ENCODE measurements at regions not wholly inside any gene's neighbourhood (a gene's known extent, or its start where the extent isn't known, plus 50 kb on each side); places are given as distances from the start of the nearest gene placed in this dataset.

GRCh38 chr1:163820226-163820625 is 498.5 kb downstream of the NUF2 start:
- POLR2A ChIA-PET: no interaction called here
- no peak overlapping the region for H3K27ac ChIP-seq (ENCODE audit: extremely low read depth, low read depth, low read length)
- no peak for FAIRE-seq

More at GRCh38 chr1:163820226-163820625, 498.5 kb downstream of the NUF2 start:
- Histone ChIP-seq H4K20me1 (replicated peaks; ENCODE audit: control insufficient read depth, insufficient read depth, low read length) (no peaks in the 10 kb centered on the region), H3K4me2 (ENCODE audit: insufficient read depth, low read length) (no peak overlapping the region), H3K9me3 (replicated peaks; ENCODE audit: control insufficient read depth, insufficient read depth, low read depth, low read length) (0 out of 2 replicates have a peak, but pooled peaks cover 2% of the 10 kb centered on the region), H3K27me3 (ENCODE audit: control insufficient read depth in 2 of 2, insufficient read depth in 2 of 2, low read length in 2 of 2) (no peaks in the 10 kb centered on the region), H3K36me3 (ENCODE audit: control insufficient read depth, insufficient read depth, low read length) (no peaks in the 10 kb centered on the region), H3K79me2 (ENCODE audit: control insufficient read depth, insufficient read depth, low read length) (no peaks in the 10 kb centered on the region), H3K4me3 (no peak overlapping the region), H2AFZ (ENCODE audit: low read depth, low read length) (no peak overlapping the region), H3K4me1 (replicated peaks in 1 of 2; ENCODE audit: control insufficient read depth in 2 of 2, insufficient read depth in 2 of 2, low read length in 2 of 2) (no peaks in the 10 kb centered on the region), H3K9me1 (ENCODE audit: control insufficient read depth, insufficient read depth, low read length) (no peaks in the 10 kb centered on the region), H3K9ac (ENCODE audit: insufficient read depth in 1 of 2, low read depth in 2 of 2, low read length in 2 of 2) (no peak overlapping the region)
- TF ChIP-seq ZNF639 (CRISPR knock-in tag; conservative IDR thresholded peaks at IDR 0.05 in 1 of 2, IDR thresholded peaks at IDR 0.05 in 1 of 2) (no peak), MAFF (IDR thresholded peaks at IDR 0.05; ENCODE audit: low read length) (no peak), RBBP5 (IDR thresholded peaks at IDR 0.05; ENCODE audit: borderline replicate concordance, insufficient read depth, low read length, poor library complexity, severe bottlenecking) (no peak), ZNF583 (CRISPR knock-in tag; IDR thresholded peaks at IDR 0.05) (no peak), OTX1 (CRISPR knock-in tag; IDR thresholded peaks at IDR 0.05) (no peak)
- TF ChIP-seq, protein P1, sequence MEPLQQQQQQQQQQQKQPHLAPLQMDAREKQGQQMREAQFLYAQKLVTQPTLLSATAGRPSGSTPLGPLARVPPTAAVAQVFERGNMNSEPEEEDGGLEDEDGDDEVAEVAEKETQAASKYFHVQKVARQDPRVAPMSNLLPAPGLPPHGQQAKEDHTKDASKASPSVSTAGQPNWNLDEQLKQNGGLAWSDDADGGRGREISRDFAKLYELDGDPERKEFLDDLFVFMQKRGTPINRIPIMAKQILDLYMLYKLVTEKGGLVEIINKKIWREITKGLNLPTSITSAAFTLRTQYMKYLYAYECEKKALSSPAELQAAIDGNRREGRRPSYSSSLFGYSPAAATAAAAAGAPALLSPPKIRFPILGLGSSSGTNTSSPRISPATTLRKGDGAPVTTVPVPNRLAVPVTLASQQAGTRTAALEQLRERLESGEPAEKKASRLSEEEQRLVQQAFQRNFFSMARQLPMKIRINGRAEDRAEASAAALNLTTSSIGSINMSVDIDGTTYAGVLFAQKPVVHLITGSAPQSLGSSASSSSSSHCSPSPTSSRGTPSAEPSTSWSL (CRISPR knock-in tag; IDR thresholded peaks at IDR 0.05; ENCODE audit: borderline replicate concordance): no peak
- DNase-seq (ENCODE audit: extremely low read depth in 1 of 4, low spot score in 3 of 4) (no peak), ATAC-seq (no peak)
- intact Hi-C loops (cut with micrococcal nuclease): no loop called here
- in situ Hi-C loops (cut with MboI): no loop called here
- no TSS peak for BruUV-seq (replicated peaks)
- CTCF ChIA-PET (ENCODE audit: low intra/inter-chr PET ratio): no interaction called here

Data from K562 (cell line).